ENCODE measurements at regions not wholly inside any gene's neighbourhood (a gene's known extent, or its start where the extent isn't known, plus 50 kb on each side); places are given as distances from the start of the nearest gene placed in this dataset.

DNA sequence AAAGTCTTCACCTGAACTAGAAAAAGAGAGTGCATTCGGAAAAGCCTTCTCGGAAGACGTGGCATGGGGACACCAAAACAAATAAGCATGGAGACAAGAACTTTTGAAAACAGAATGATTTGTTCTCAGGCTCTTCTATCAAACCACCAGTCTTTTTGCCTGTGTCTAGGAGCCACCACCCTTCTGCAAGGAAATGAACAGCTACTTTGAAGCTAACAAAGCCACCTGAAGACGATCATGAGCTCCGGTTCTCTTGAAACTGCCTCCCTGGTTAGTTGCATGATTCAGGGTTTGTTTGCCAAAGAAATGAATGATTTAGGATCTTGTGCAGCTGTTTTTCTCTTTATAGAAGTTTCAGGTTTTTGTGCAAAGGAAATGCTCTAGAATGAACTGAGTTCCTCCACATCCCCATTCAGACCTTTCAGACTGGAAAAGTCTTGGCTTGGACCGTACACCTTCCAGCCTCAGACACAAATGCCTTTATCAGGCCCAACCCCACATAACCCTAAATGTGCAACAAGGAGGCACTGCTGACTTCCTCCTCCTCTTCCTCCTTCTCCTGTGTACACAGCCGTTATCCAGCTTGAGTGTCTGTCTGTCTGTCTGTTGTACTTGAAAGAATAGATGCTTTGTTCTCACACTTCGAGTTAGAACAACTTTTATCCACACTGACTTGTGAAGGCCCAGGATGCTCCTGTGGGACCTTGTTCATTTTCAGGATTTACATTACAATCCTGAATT, 334.8 kb upstream of the KLF3 start:
- TF ChIP-seq EZH2 (IDR thresholded peaks at IDR 0.05; ENCODE audit: borderline replicate concordance, insufficient read depth, low read length, poor library complexity, severe bottlenecking) (no peak), EP300 (conservative IDR thresholded peaks at IDR 0.05; ENCODE audit: poor library complexity, severe bottlenecking) (no peak), SMC3 (conservative IDR thresholded peaks at IDR 0.05; ENCODE audit: poor library complexity) (no peak), POLR2AphosphoS5 (IDR thresholded peaks at IDR 0.05) (no peak), TAF1 (IDR thresholded peaks at IDR 0.05; ENCODE audit: low read depth) (no peak), RAD21 (conservative IDR thresholded peaks at IDR 0.05) (no peak), MXI1 (conservative IDR thresholded peaks at IDR 0.05; ENCODE audit: poor library complexity, severe bottlenecking) (no peak)
- TF ChIP-seq, protein P1, sequence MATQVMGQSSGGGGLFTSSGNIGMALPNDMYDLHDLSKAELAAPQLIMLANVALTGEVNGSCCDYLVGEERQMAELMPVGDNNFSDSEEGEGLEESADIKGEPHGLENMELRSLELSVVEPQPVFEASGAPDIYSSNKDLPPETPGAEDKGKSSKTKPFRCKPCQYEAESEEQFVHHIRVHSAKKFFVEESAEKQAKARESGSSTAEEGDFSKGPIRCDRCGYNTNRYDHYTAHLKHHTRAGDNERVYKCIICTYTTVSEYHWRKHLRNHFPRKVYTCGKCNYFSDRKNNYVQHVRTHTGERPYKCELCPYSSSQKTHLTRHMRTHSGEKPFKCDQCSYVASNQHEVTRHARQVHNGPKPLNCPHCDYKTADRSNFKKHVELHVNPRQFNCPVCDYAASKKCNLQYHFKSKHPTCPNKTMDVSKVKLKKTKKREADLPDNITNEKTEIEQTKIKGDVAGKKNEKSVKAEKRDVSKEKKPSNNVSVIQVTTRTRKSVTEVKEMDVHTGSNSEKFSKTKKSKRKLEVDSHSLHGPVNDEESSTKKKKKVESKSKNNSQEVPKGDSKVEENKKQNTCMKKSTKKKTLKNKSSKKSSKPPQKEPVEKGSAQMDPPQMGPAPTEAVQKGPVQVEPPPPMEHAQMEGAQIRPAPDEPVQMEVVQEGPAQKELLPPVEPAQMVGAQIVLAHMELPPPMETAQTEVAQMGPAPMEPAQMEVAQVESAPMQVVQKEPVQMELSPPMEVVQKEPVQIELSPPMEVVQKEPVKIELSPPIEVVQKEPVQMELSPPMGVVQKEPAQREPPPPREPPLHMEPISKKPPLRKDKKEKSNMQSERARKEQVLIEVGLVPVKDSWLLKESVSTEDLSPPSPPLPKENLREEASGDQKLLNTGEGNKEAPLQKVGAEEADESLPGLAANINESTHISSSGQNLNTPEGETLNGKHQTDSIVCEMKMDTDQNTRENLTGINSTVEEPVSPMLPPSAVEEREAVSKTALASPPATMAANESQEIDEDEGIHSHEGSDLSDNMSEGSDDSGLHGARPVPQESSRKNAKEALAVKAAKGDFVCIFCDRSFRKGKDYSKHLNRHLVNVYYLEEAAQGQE (IDR thresholded peaks at IDR 0.05; ENCODE audit: borderline replicate concordance): no peak
- TF ChIP-seq, protein P2, sequence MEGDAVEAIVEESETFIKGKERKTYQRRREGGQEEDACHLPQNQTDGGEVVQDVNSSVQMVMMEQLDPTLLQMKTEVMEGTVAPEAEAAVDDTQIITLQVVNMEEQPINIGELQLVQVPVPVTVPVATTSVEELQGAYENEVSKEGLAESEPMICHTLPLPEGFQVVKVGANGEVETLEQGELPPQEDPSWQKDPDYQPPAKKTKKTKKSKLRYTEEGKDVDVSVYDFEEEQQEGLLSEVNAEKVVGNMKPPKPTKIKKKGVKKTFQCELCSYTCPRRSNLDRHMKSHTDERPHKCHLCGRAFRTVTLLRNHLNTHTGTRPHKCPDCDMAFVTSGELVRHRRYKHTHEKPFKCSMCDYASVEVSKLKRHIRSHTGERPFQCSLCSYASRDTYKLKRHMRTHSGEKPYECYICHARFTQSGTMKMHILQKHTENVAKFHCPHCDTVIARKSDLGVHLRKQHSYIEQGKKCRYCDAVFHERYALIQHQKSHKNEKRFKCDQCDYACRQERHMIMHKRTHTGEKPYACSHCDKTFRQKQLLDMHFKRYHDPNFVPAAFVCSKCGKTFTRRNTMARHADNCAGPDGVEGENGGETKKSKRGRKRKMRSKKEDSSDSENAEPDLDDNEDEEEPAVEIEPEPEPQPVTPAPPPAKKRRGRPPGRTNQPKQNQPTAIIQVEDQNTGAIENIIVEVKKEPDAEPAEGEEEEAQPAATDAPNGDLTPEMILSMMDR (IDR thresholded peaks at IDR 0.05; ENCODE audit: poor library complexity, severe bottlenecking): no peak
- H4K20me1 ChIP-seq (ENCODE audit: insufficient read depth): no peaks in the 10 kb centered on the region
- no peaks in the 10 kb centered on the region for H3F3A ChIP-seq (ENCODE audit: insufficient read depth, low read length, poor library complexity, severe bottlenecking)
- H3K9ac ChIP-seq (ENCODE audit: low read length): no peak overlapping the region
- H3K27ac ChIP-seq (ENCODE audit: low read length): no peak overlapping the region
- H3K36me3 ChIP-seq (ENCODE audit: insufficient read depth, low read length): no peaks in the 10 kb centered on the region
- no peak overlapping the region for H3K4me3 ChIP-seq (ENCODE audit: low read length)
- no peaks in the 10 kb centered on the region for H3K9me2 ChIP-seq (ENCODE audit: insufficient read depth, low read length)
- H3K27me3 ChIP-seq (ENCODE audit: insufficient read depth, low read depth, low read length): no peaks in the 10 kb centered on the region
- no peak overlapping the region for H2AFZ ChIP-seq (ENCODE audit: low read depth, low read length)
- H3K79me2 ChIP-seq (replicated peaks; ENCODE audit: insufficient read depth, low read length): no peaks in the 10 kb centered on the region
- H3K4me2 ChIP-seq (ENCODE audit: low read length): no peak overlapping the region
- H3K9me3 ChIP-seq (ENCODE audit: low read length): no peaks in the 10 kb centered on the region

DNA sequence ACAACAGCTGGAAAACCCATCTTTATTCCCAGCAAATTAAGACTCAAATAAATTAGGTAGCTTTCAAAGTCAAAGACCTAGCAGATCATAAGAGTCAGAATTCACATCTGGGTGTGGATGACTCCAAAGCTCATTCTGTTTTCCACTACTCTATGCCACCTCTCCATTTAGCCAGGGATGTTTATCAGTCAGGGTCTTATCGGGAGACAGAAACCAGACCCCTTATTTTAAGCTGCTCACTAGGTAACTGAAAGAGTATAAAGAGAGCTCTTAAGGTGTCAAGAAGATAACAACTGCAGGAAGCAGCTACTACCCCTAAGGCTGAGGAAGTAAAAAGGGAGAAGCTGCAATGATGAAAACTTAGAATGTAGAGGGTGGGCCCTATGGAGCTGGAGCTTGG, 333.7 kb upstream of the KLF3 start:
- H3K9ac ChIP-seq (ENCODE audit: low read length): no peak overlapping the region
- H3K4me2 ChIP-seq (ENCODE audit: low read length): no peak overlapping the region
- H3K9me3 ChIP-seq (ENCODE audit: low read length): no peaks in the 10 kb centered on the region
- H3K4me3 ChIP-seq (ENCODE audit: low read length): no peak overlapping the region
- TF ChIP-seq SMC3 (conservative IDR thresholded peaks at IDR 0.05; ENCODE audit: poor library complexity) (no peak), POLR2AphosphoS5 (IDR thresholded peaks at IDR 0.05) (no peak), RAD21 (conservative IDR thresholded peaks at IDR 0.05) (no peak), MXI1 (conservative IDR thresholded peaks at IDR 0.05; ENCODE audit: poor library complexity, severe bottlenecking) (no peak), EZH2 (IDR thresholded peaks at IDR 0.05; ENCODE audit: borderline replicate concordance, insufficient read depth, low read length, poor library complexity, severe bottlenecking) (no peak), EP300 (conservative IDR thresholded peaks at IDR 0.05; ENCODE audit: poor library complexity, severe bottlenecking) (no peak), TAF1 (IDR thresholded peaks at IDR 0.05; ENCODE audit: low read depth) (no peak)
- TF ChIP-seq, protein P1 (IDR thresholded peaks at IDR 0.05; ENCODE audit: borderline replicate concordance): no peak
- TF ChIP-seq, protein P2 (IDR thresholded peaks at IDR 0.05; ENCODE audit: poor library complexity, severe bottlenecking): no peak
- H3K36me3 ChIP-seq (ENCODE audit: insufficient read depth, low read length): no peaks in the 10 kb centered on the region
- H3F3A ChIP-seq (ENCODE audit: insufficient read depth, low read length, poor library complexity, severe bottlenecking): no peaks in the 10 kb centered on the region
- no peak overlapping the region for H2AFZ ChIP-seq (ENCODE audit: low read depth, low read length)
- H4K20me1 ChIP-seq (ENCODE audit: insufficient read depth): no peaks in the 10 kb centered on the region
- H3K79me2 ChIP-seq (replicated peaks; ENCODE audit: insufficient read depth, low read length): no peaks in the 10 kb centered on the region
- H3K27me3 ChIP-seq (ENCODE audit: insufficient read depth, low read depth, low read length): no peaks in the 10 kb centered on the region
- no peak overlapping the region for H3K27ac ChIP-seq (ENCODE audit: low read length)
- H3K9me2 ChIP-seq (ENCODE audit: insufficient read depth, low read length): no peaks in the 10 kb centered on the region
